Vagina (tissue), 2 donors: ENCODE measurements at regions not wholly inside any gene's neighbourhood (a gene's known extent, or its start where the extent isn't known, plus 50 kb on each side); places are given as distances from the start of the nearest gene placed in this dataset.

ENCODE experiments used
- POLR2AphosphoS5 ChIP-seq, 2 donors: sonication (generic); formaldehyde crosslinking; IDR thresholded peaks; one replicate each; pipeline ENCODE4 v1.9.0; 2017; ENCODE audit warnings: antibody characterized with exemption in 2 of 2, mild to moderate bottlenecking in 2 of 2, low read depth in 1 of 2; ENCODE audit not compliant: insufficient read depth in 1 of 2
- TF ChIP-seq, protein P1 (sequence below), 3 experiments: fragments of 450-650 bp in 2 of 3; fragments of 200-600 bp in 1 of 3; sonication (generic) in 1 of 3; IDR thresholded peaks; one replicate each; pipeline ENCODE4 v1.5.1; 2017 to 2019; ENCODE audit warnings: antibody characterized with exemption in 3 of 3, mild to moderate bottlenecking in 2 of 3, moderate library complexity in 2 of 3

DNA sequence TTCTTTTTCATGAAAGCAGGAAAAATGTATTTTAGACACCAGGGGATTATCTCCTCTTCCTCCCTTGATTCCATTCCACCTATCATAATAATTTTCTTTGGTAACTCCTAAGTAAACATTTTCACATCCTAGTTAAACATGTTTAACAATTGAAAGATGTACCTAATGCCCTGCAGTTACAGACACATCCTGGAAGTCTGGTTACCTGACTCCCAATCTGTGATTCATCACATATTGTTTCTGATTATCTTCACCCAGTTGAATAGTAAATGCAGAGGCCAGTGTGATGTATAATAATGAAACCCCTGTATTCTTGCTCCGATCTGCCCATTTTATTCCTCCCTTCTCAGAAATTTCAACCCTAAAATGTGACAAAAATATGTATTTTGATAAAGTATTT is 1237.6 kb upstream of the LRRTM1 start:
- TF ChIP-seq, protein P1, sequence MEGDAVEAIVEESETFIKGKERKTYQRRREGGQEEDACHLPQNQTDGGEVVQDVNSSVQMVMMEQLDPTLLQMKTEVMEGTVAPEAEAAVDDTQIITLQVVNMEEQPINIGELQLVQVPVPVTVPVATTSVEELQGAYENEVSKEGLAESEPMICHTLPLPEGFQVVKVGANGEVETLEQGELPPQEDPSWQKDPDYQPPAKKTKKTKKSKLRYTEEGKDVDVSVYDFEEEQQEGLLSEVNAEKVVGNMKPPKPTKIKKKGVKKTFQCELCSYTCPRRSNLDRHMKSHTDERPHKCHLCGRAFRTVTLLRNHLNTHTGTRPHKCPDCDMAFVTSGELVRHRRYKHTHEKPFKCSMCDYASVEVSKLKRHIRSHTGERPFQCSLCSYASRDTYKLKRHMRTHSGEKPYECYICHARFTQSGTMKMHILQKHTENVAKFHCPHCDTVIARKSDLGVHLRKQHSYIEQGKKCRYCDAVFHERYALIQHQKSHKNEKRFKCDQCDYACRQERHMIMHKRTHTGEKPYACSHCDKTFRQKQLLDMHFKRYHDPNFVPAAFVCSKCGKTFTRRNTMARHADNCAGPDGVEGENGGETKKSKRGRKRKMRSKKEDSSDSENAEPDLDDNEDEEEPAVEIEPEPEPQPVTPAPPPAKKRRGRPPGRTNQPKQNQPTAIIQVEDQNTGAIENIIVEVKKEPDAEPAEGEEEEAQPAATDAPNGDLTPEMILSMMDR (IDR thresholded peaks at IDR 0.05) = no peak
- no peak for TF ChIP-seq POLR2AphosphoS5 (IDR thresholded peaks at IDR 0.05; ENCODE audit: insufficient read depth in 1 of 2, low read depth in 1 of 2)
